ENCODE measurements at regions not wholly inside any gene's neighbourhood (a gene's known extent, or its start where the extent isn't known, plus 50 kb on each side); places are given as distances from the start of the nearest gene placed in this dataset.

DNA sequence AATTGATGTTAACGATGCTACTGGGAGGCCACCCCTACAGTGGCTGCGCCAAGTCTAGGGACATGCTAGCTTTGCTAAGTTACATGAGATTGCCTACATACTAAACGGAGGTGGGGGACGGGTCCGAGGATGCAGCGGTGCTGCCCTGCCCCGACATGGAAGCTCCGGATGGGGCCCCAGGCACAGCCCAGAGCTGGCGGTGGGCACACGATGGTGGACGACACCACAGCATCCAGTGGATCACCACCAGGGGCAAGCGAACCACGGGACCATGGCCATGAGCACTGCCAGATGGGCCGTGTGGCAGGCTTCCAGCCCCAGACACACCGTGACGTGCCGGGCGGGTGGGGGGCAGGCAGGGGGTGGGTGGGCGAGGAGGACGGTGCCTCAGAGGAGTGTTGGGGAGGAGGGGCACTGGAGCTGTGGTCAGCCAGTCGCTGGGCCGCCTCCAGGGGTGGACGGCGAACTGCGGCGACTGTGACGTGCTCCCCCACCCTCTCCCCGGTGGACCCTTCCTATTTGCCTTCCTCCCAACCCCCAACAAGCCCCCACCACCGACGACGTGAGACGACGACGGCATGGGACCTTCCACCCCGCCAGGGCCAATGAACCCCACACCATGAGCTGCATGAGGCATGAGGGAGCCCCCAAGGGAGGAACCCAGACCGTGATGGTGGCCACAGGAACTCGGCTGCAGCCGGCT is 90.6 kb upstream of the ANKRD30BL start:
- no peak for TF ChIP-seq POLR2A (IDR thresholded peaks at IDR 0.05)
- TF ChIP-seq, protein P1, sequence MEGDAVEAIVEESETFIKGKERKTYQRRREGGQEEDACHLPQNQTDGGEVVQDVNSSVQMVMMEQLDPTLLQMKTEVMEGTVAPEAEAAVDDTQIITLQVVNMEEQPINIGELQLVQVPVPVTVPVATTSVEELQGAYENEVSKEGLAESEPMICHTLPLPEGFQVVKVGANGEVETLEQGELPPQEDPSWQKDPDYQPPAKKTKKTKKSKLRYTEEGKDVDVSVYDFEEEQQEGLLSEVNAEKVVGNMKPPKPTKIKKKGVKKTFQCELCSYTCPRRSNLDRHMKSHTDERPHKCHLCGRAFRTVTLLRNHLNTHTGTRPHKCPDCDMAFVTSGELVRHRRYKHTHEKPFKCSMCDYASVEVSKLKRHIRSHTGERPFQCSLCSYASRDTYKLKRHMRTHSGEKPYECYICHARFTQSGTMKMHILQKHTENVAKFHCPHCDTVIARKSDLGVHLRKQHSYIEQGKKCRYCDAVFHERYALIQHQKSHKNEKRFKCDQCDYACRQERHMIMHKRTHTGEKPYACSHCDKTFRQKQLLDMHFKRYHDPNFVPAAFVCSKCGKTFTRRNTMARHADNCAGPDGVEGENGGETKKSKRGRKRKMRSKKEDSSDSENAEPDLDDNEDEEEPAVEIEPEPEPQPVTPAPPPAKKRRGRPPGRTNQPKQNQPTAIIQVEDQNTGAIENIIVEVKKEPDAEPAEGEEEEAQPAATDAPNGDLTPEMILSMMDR (IDR thresholded peaks at IDR 0.05), result no peak
